Heart right ventricle (tissue), 16 donors: ENCODE measurements at regions not wholly inside any gene's neighbourhood (a gene's known extent, or its start where the extent isn't known, plus 50 kb on each side); places are given as distances from the start of the nearest gene placed in this dataset.
"Not testable (repeated sequence)": the region's sequence is repeated elsewhere in the genome, so short reads cannot be mapped to it uniquely, and the experiment has no call there.

ENCODE experiments used
- ATAC-seq, 8 donors: fragments of 200-7000 bp; cut with Tn5 transposase; one replicate each; pipeline ENCODE4 v1.9.1; 2020; ENCODE audit warnings: mild to moderate bottlenecking in 8 of 8, moderate library complexity in 8 of 8, moderate number of reproducible peaks in 1 of 8
- DNase-seq, 2 donors: peaks; one replicate each; pipeline ENCODE4 v3.0.0-alpha.2; 2020
- H3K27ac ChIP-seq, 10 donors: fragments of 200-600 bp; sonication (generic) in 2 of 10; one replicate each; pipeline versions ENCODE4 v1.5.0 to v1.8.0; 2020 to 2022; ENCODE audit warnings: mild to moderate bottlenecking in 3 of 10
- H3K27me3 ChIP-seq, 7 donors: fragments of 200-600 bp; one replicate each; pipeline ENCODE4 v1.8.0; 2021 to 2022; ENCODE audit warnings: mild to moderate bottlenecking in 2 of 7
- H3K36me3 ChIP-seq, 9 donors: fragments of 200-600 bp; sonication (generic) in 1 of 9; one replicate each; pipeline versions ENCODE4 v1.5.0 to v1.8.0; 2020 to 2022; ENCODE audit warnings: mild to moderate bottlenecking in 2 of 9
- H3K4me1 ChIP-seq, 9 donors: fragments of 200-600 bp; sonication (generic) in 1 of 9; one replicate each; pipeline versions ENCODE4 v1.5.0 to v1.8.0; 2020 to 2022; ENCODE audit warnings: mild to moderate bottlenecking in 4 of 9
- H3K4me3 ChIP-seq, 10 donors: fragments of 200-600 bp; sonication (generic) in 2 of 10; one replicate each; pipeline versions ENCODE4 v1.5.0 to v1.8.0; 2020 to 2022; ENCODE audit warnings: mild to moderate bottlenecking in 7 of 10, moderate library complexity in 2 of 10
- H3K9me3 ChIP-seq, 11 donors: fragments of 200-600 bp in 10 of 11; sonication (generic) in 2 of 11; one replicate each; pipeline versions ENCODE4 v1.5.0 to v1.8.0; 2013 to 2022; ENCODE audit warnings: mild to moderate bottlenecking in 2 of 11, control low read depth in 1 of 11, moderate library complexity in 1 of 11
- CTCF ChIP-seq, 9 donors: fragments of 200-600 bp; sonication (generic) in 2 of 9; IDR thresholded peaks; one replicate each; pipeline versions ENCODE4 v1.5.0 to v1.8.0; 2021 to 2022; ENCODE audit warnings: antibody characterized with exemption in 9 of 9, mild to moderate bottlenecking in 5 of 9, moderate library complexity in 1 of 9
- WGBS, 2 donors: extraction: QIAGEN DNeasy Blood & Tissue Kit; methylation state at CpG; one replicate each; pipeline ENCODE4 v1.1.7; 2013; ENCODE audit warnings: inconsistent platforms in 1 of 2; 5-methylcytosine and 5-hydroxymethylcytosine counted together
- intact Hi-C, 10 donors: fragments of 100-400 bp; cut with DNase I; formaldehyde crosslinking; loops; one replicate each; pipeline versions ENCODE4 v1.11.1 to v1.14.2; 2022
- donor health status: Arrhythmogenic right ventricular cardiomyopathy.
- donor health status: ischemic (EF 13 %, LVEDD 7.1; RV severe dilation, severe dysfunction).
- donor health status: healthy with polysubstance abuse.
- donor health status: DM: no; HTN: yes; CAD: no.
- donor health status: DM: no; HTN: no; CAD: no.
- donor health status: ischemic (EF 25% LVEDD 6.9; RV normal size, moderate dysfunction).
- donor health status: ischemic (EF 25% LVEDD 5.7; RV mildly dilated, moderate dysfunction).
- donor health status: healthy.
- donor health status: DM: yes; HTN: yes; CAD: no.
- donor health status: Ischemic cardiomyopathy.
- donor health status: ischemic (EF 35%, LVEDD 5.7; RV mildly dilated, moderate dysfunction).
- donor health status: nonischemic (EF 11% LVEDD 7.7; RV severe dilation, severe dysfunction).
- donor health status: DM: yes; HTN: yes; CAD: no.
- donor health status: PGD.
- donor health status: ischemic (EF 29% LVEDD 5.4; RV normal size, mild dysfunction).
- donor health status: nonischemic (EF 23%, LVEDD 6.1; RV moderate dilation, normal function).

GRCh38 chr3:84307339-84307738, 651.5 kb upstream of the CADM2 start:
- no peak for ATAC-seq
- H3K9me3 ChIP-seq: peaks cover 0 to 4% (median 0%) of the 10 kb centered on the region in 11 donors

GRCh38 chr3:84308379-84308778, 650.4 kb upstream of the CADM2 start:
- no peak for TF ChIP-seq CTCF (IDR thresholded peaks at IDR 0.05)
- 49 to 59% methylated on average over 3 of the region's 3 CpGs for whole genome bisulfite sequencing, 2 donors
- H3K9me3 ChIP-seq: peaks cover 0 to 4% (median 0%) of the 10 kb centered on the region in 11 donors
- no peak overlapping the region for H3K4me3 ChIP-seq
- ATAC-seq (no peak), DNase-seq (no peak)
- intact Hi-C loops: no loop called here
- no peaks in the 10 kb centered on the region for H3K4me1 ChIP-seq
- no peaks in the 10 kb centered on the region for H3K27me3 ChIP-seq
- H3K36me3 ChIP-seq: no peaks in the 10 kb centered on the region
- H3K27ac ChIP-seq: no peak overlapping the region

More at GRCh38 chr3:84307339-84307738, 651.5 kb upstream of the CADM2 start:
- Histone ChIP-seq H3K27ac (no peak overlapping the region), H3K36me3 (no peaks in the 10 kb centered on the region), H3K27me3 (no peaks in the 10 kb centered on the region), H3K4me3 (no peak overlapping the region), H3K4me1 (no peaks in the 10 kb centered on the region)
- intact Hi-C loops: no loop called here
- 81 to 84% methylated on average over 1 of the region's 1 CpG for WGBS, 2 donors
- DNase-seq: no peak
- TF ChIP-seq CTCF (IDR thresholded peaks at IDR 0.05): no peak

- DNase-seq (no peak), ATAC-seq (no peak)
- intact Hi-C loops: no loop called here
- Histone ChIP-seq H3K27me3 (no peaks in the 10 kb centered on the region), H3K27ac (no peak overlapping the region), H3K9me3 (no peaks in the 10 kb centered on the region), H3K36me3 (no peaks in the 10 kb centered on the region), H3K4me1 (no peaks in the 10 kb centered on the region), H3K4me3 (no peak overlapping the region)
- TF ChIP-seq CTCF (IDR thresholded peaks at IDR 0.05): no peak
- WGBS, 2 donors: 27% methylated on average over 2 of the region's 2 CpGs
Observed at GRCh38 chr3:84318273-84318809, 640.4 kb upstream of the CADM2 start.

GRCh38 chr3:84365563-84366278, 593.1 kb upstream of the CADM2 start:
- H3K36me3 ChIP-seq, H3K4me3 ChIP-seq, intact Hi-C loops, ATAC-seq, H3K27ac ChIP-seq, H3K27me3 ChIP-seq, DNase-seq, H3K4me1 ChIP-seq: not testable (repeated sequence)
- 65 to 79% methylated on average over 9 of the region's 9 CpGs for WGBS, 2 donors
- peaks cover 0 to 46% (median 0%) of the 10 kb centered on the region in 11 donors for H3K9me3 ChIP-seq
